ENCODE measurements at regions not wholly inside any gene's neighbourhood (a gene's known extent, or its start where the extent isn't known, plus 50 kb on each side); places are given as distances from the start of the nearest gene placed in this dataset.

DNA sequence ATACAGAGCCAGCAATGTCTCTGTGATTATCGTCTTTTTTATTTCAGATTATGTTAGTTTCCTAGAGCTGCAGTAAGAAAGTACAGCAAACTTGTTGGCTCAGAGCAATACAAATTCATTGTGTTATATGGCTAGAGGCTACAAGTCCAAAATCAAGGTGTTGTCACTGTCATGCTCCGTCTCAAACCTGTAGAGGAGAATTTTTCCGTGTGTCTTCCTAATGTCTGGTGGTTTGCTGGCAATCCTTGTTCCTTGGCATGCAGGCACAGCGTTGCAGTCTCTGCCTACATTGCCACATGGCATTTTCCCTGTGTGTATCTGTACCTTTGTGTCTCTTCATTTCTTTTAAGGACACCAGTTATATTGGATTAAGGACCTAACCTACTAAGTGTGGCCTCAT, 244.4 kb downstream of the LRRIQ3 start:
- no peak for DNase-seq (ENCODE audit: low read depth, low spot score)
- no peaks in the 10 kb centered on the region for H3K4me1 ChIP-seq (ENCODE audit: insufficient read depth, insufficient read length)
- H3K36me3 ChIP-seq (ENCODE audit: insufficient read depth, insufficient read length, low read length), result no peaks in the 10 kb centered on the region
- no peak for TF ChIP-seq ZNF274 (IDR thresholded peaks at IDR 0.05; ENCODE audit: low read depth, low read length)
- TF ChIP-seq YY1 (IDR thresholded peaks at IDR 0.05; ENCODE audit: insufficient read depth, insufficient read length), result no peak
- H3K4me3 ChIP-seq (ENCODE audit: insufficient read length, low read depth), result no peak overlapping the region
- no peaks in the 10 kb centered on the region for H3K9me3 ChIP-seq (ENCODE audit: insufficient read depth, low read length)
- H3K9ac ChIP-seq (ENCODE audit: insufficient read length, low read depth), result no peak overlapping the region
- H3K27me3 ChIP-seq (ENCODE audit: insufficient read depth, insufficient read length), result no peaks in the 10 kb centered on the region

DNA sequence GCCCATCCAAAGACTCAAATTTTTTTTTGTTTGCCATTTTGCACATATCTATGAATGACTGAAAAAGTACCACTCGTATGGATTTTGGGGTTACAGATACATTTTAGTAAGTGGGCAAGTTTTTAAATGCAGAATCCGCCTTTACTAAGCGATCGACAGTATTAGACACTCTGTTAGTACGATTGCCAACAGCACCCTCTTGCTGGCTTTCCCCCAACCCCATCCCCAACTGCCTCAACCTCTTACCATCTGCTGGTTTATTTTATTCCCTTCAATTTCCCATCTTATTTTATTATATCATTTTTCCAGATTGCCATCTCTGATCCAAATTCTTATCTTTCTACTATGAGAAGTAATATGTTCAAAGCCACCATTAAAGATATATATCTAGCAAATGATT, 244.8 kb downstream of the LRRIQ3 start:
- Histone ChIP-seq H3K4me1 (ENCODE audit: insufficient read depth, insufficient read length) (no peaks in the 10 kb centered on the region), H3K4me3 (ENCODE audit: insufficient read length, low read depth) (no peak overlapping the region), H3K36me3 (ENCODE audit: insufficient read depth, insufficient read length, low read length) (no peaks in the 10 kb centered on the region), H3K27me3 (ENCODE audit: insufficient read depth, insufficient read length) (no peaks in the 10 kb centered on the region), H3K9me3 (ENCODE audit: insufficient read depth, low read length) (no peaks in the 10 kb centered on the region), H3K9ac (ENCODE audit: insufficient read length, low read depth) (no peak overlapping the region)
- TF ChIP-seq ZNF274 (IDR thresholded peaks at IDR 0.05; ENCODE audit: low read depth, low read length), result no peak
- no peak for TF ChIP-seq SUZ12 (IDR thresholded peaks at IDR 0.05; ENCODE audit: extremely low read depth, insufficient read depth, insufficient read length)
- TF ChIP-seq YY1 (IDR thresholded peaks at IDR 0.05; ENCODE audit: insufficient read depth, insufficient read length), result no peak
- no peak for DNase-seq (ENCODE audit: low read depth, low spot score)

DNA sequence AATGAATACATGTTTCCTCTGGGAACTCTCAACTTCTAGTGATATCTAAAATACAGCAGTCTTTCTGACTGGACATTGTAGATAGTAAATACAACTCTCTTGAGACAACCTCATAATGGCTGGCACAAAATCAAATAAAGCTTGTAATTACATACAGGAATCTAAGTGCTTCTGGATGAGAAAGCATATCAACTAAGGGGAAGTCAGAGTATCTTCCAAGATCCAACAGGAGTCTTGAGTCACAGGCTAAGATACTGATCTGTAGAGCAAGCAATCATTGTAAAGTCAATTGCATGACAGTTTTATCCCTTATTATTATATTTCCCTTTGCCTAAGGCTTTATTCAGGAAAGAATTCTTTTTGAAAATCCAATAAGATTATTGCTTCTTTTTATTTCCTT, 249.9 kb downstream of the LRRIQ3 start:
- Histone ChIP-seq H3K36me3 (ENCODE audit: insufficient read depth, insufficient read length, low read length) (no peaks in the 10 kb centered on the region), H3K27me3 (ENCODE audit: insufficient read depth, insufficient read length) (no peaks in the 10 kb centered on the region), H3K4me1 (ENCODE audit: insufficient read depth, insufficient read length) (no peaks in the 10 kb centered on the region), H3K9me3 (ENCODE audit: insufficient read depth, low read length) (no peaks in the 10 kb centered on the region), H3K9ac (ENCODE audit: insufficient read length, low read depth) (no peak overlapping the region), H3K4me3 (ENCODE audit: insufficient read length, low read depth) (no peak overlapping the region)
- no peak for TF ChIP-seq ZNF274 (IDR thresholded peaks at IDR 0.05; ENCODE audit: low read depth, low read length)
- no peak for TF ChIP-seq SUZ12 (IDR thresholded peaks at IDR 0.05; ENCODE audit: extremely low read depth, insufficient read depth, insufficient read length)
- no peak for TF ChIP-seq YY1 (IDR thresholded peaks at IDR 0.05; ENCODE audit: insufficient read depth, insufficient read length)
- DNase-seq (ENCODE audit: low read depth, low spot score), result no peak

- DNase-seq (ENCODE audit: low read depth, low spot score), result no peak
- no peaks in the 10 kb centered on the region for H3K27me3 ChIP-seq (ENCODE audit: insufficient read depth, insufficient read length)
- H3K9me3 ChIP-seq (ENCODE audit: insufficient read depth, low read length), result no peaks in the 10 kb centered on the region
- no peak overlapping the region for H3K4me3 ChIP-seq (ENCODE audit: insufficient read length, low read depth)
- no peaks in the 10 kb centered on the region for H3K4me1 ChIP-seq (ENCODE audit: insufficient read depth, insufficient read length)
- H3K9ac ChIP-seq (ENCODE audit: insufficient read length, low read depth), result no peak overlapping the region
- TF ChIP-seq YY1 (IDR thresholded peaks at IDR 0.05; ENCODE audit: insufficient read depth, insufficient read length) (no peak), SUZ12 (IDR thresholded peaks at IDR 0.05; ENCODE audit: extremely low read depth, insufficient read depth, insufficient read length) (no peak), ZNF274 (IDR thresholded peaks at IDR 0.05; ENCODE audit: low read depth, low read length) (no peak)
- H3K36me3 ChIP-seq (ENCODE audit: insufficient read depth, insufficient read length, low read length), result no peaks in the 10 kb centered on the region
Observed at GRCh38 chr1:73947009-73947408, 251.0 kb downstream of the LRRIQ3 start.

DNA sequence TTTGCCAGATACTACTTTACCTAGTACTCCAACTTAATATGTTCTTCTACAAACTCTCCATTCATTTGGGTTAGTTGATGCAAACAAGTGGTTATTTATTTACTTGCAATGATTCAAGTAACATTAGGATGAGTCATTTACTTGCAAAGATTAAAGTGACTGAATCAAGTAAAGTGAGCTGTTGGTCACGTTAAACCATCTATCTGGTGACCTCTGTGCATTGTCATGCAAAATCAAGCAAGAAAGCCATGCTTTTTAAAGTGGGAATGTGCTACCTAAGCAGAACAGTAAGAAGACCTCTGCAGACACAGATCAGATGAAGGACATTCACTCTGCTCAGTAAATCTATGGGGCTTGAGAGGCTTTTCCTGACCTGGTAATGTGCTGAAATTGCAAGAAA, 254.7 kb downstream of the LRRIQ3 start:
- peak; percentile 76 for DNase-seq (ENCODE audit: low read depth, low spot score)
- Histone ChIP-seq H3K36me3 (ENCODE audit: insufficient read depth, insufficient read length, low read length) (no peaks in the 10 kb centered on the region), H3K4me1 (ENCODE audit: insufficient read depth, insufficient read length) (no peaks in the 10 kb centered on the region), H3K4me3 (ENCODE audit: insufficient read length, low read depth) (no peak overlapping the region), H3K9me3 (ENCODE audit: insufficient read depth, low read length) (no peaks in the 10 kb centered on the region), H3K27me3 (ENCODE audit: insufficient read depth, insufficient read length) (no peaks in the 10 kb centered on the region), H3K9ac (ENCODE audit: insufficient read length, low read depth) (no peak overlapping the region)
- TF ChIP-seq ZNF274 (IDR thresholded peaks at IDR 0.05; ENCODE audit: low read depth, low read length) (no peak), YY1 (IDR thresholded peaks at IDR 0.05; ENCODE audit: insufficient read depth, insufficient read length) (no peak), SUZ12 (IDR thresholded peaks at IDR 0.05; ENCODE audit: extremely low read depth, insufficient read depth, insufficient read length) (no peak)

DNA sequence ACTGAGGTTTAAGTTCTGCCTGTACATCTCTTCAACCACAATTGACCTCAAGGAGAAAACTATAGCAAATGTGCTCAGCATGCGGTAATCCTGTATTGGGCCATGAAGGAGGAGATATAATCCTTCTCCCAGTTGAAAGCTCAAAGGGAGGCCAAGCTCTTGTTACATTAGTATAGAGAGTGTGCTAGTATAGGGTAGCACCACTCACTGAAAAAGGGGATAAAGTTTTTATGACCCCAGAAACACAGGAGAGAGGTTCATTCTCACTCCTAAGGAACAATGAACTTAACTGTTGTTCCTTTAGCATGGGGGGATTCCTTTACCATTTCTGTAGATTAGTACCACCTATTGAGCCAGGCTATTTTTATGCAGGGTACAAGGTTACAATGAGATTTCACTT, 267.7 kb downstream of the LRRIQ3 start:
- Histone ChIP-seq H3K9ac (ENCODE audit: insufficient read length, low read depth) (no peak overlapping the region), H3K9me3 (ENCODE audit: insufficient read depth, low read length) (no peaks in the 10 kb centered on the region), H3K4me3 (ENCODE audit: insufficient read length, low read depth) (no peak overlapping the region), H3K36me3 (ENCODE audit: insufficient read depth, insufficient read length, low read length) (no peaks in the 10 kb centered on the region), H3K4me1 (ENCODE audit: insufficient read depth, insufficient read length) (no peaks in the 10 kb centered on the region), H3K27me3 (ENCODE audit: insufficient read depth, insufficient read length) (no peaks in the 10 kb centered on the region)
- DNase-seq (ENCODE audit: low read depth, low spot score), result peak; percentile 13
- TF ChIP-seq SUZ12 (IDR thresholded peaks at IDR 0.05; ENCODE audit: extremely low read depth, insufficient read depth, insufficient read length) (no peak), YY1 (IDR thresholded peaks at IDR 0.05; ENCODE audit: insufficient read depth, insufficient read length) (no peak)

DNA sequence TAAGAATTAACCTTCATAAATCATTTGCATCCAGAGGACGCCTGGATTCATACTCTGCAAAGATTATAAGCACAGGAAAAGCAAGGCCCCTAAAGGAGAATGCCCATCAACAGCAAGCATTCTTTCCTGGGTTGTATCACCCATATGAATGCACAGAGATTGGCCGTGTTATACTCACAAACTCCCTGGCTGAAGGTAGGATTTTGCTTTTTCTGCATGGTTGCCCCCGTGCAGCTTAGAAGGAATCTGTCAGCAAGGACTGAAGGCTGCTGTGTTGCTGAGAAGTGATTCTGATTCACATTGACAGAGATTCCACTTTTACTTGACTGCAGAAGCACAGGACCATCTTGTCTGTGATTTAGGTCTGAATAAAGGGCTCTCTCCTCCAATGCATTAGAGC, 283.0 kb downstream of the LRRIQ3 start:
- Histone ChIP-seq H3K9ac (ENCODE audit: insufficient read length, low read depth) (no peak overlapping the region), H3K4me3 (ENCODE audit: insufficient read length, low read depth) (no peak overlapping the region), H3K36me3 (ENCODE audit: insufficient read depth, insufficient read length, low read length) (no peaks in the 10 kb centered on the region), H3K9me3 (ENCODE audit: insufficient read depth, low read length) (no peaks in the 10 kb centered on the region), H3K4me1 (ENCODE audit: insufficient read depth, insufficient read length) (no peaks in the 10 kb centered on the region), H3K27me3 (ENCODE audit: insufficient read depth, insufficient read length) (no peaks in the 10 kb centered on the region)
- no peak for TF ChIP-seq YY1 (IDR thresholded peaks at IDR 0.05; ENCODE audit: insufficient read depth, insufficient read length)
- no peak for TF ChIP-seq ZNF274 (IDR thresholded peaks at IDR 0.05; ENCODE audit: low read depth, low read length)
- TF ChIP-seq SUZ12 (IDR thresholded peaks at IDR 0.05; ENCODE audit: extremely low read depth, insufficient read depth, insufficient read length), result no peak
- no peak for DNase-seq (ENCODE audit: low read depth, low spot score)

DNA sequence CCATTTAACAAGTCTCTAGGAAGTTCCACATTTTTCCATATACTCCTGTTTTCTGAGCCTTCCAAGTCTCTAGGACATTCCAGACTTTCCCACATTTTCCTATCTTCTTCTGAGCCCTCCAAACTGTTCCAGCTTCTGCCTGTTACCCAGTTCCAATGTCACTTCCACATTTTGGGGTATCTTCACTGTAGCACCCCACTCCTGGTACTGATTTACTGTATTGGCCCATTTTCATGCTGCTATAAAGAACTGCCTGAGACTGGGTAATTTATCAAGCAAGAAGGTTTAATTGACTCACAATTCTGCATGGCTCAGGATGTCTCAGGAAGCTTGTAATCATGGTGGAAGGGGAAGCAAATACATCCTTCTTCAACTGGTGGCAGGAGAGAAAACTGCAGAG, 285.0 kb downstream of the LRRIQ3 start:
- H3K36me3 ChIP-seq (ENCODE audit: insufficient read depth, insufficient read length, low read length), result no peaks in the 10 kb centered on the region
- no peak for DNase-seq (ENCODE audit: low read depth, low spot score)
- no peaks in the 10 kb centered on the region for H3K9me3 ChIP-seq (ENCODE audit: insufficient read depth, low read length)
- no peaks in the 10 kb centered on the region for H3K4me1 ChIP-seq (ENCODE audit: insufficient read depth, insufficient read length)
- no peak overlapping the region for H3K9ac ChIP-seq (ENCODE audit: insufficient read length, low read depth)
- H3K27me3 ChIP-seq (ENCODE audit: insufficient read depth, insufficient read length), result no peaks in the 10 kb centered on the region
- no peak overlapping the region for H3K4me3 ChIP-seq (ENCODE audit: insufficient read length, low read depth)
- no peak for TF ChIP-seq YY1 (IDR thresholded peaks at IDR 0.05; ENCODE audit: insufficient read depth, insufficient read length)
- no peak for TF ChIP-seq ZNF274 (IDR thresholded peaks at IDR 0.05; ENCODE audit: low read depth, low read length)
- TF ChIP-seq SUZ12 (IDR thresholded peaks at IDR 0.05; ENCODE audit: extremely low read depth, insufficient read depth, insufficient read length), result no peak

Measured in NT2/D1 (cell line).